ENCODE measurements at regions not wholly inside any gene's neighbourhood (a gene's known extent, or its start where the extent isn't known, plus 50 kb on each side); places are given as distances from the start of the nearest gene placed in this dataset.

GRCh38 chr2:236366397-236366796, 102.2 kb upstream of the ASB18 start:
- TF ChIP-seq CTCF (IDR thresholded peaks at IDR 0.05; ENCODE audit: low read length) (no peak), EZH2 (IDR thresholded peaks at IDR 0.05; ENCODE audit: borderline replicate concordance, low read length) (no peak)

Data from OCI-LY1 (cell line).